Bronchial epithelial cell (primary cell): ENCODE measurements at regions not wholly inside any gene's neighbourhood (a gene's known extent, or its start where the extent isn't known, plus 50 kb on each side); places are given as distances from the start of the nearest gene placed in this dataset.

Experiments used
- DNase-seq: peaks from one replicate; pipeline ENCODE4 v3.0.0-alpha.2; 2010; ENCODE audit warnings: low read depth
- FAIRE-seq: peaks from 2 replicates; lab custom pipeline; 2011; peaks lifted over from hg19 to GRCh38; lab: Jason Lieb, UNC
- H3K27me3 ChIP-seq: 2 replicates; pipeline ENCODE4 v1.5.1; 2011; ENCODE audit warnings: low read length; ENCODE audit not compliant: control insufficient read depth, insufficient read depth
- H3K36me3 ChIP-seq: 2 replicates; pipeline ENCODE4 v1.5.1; 2011; ENCODE audit warnings: low read length; ENCODE audit not compliant: control insufficient read depth, insufficient read depth
- H3K4me3 ChIP-seq: 2 replicates; pipeline ENCODE4 v1.5.1; 2011; ENCODE audit warnings: mild to moderate bottlenecking, low read depth, low read length, control low read depth
- TF ChIP-seq, protein P1 (sequence below): IDR thresholded peaks from 2 replicates; pipeline ENCODE4 v1.5.1; 2011; ENCODE audit warnings: mild to moderate bottlenecking, moderate library complexity, low read length, control low read depth, inconsistent platforms; ENCODE audit not compliant: insufficient read depth, severe bottlenecking

DNA sequence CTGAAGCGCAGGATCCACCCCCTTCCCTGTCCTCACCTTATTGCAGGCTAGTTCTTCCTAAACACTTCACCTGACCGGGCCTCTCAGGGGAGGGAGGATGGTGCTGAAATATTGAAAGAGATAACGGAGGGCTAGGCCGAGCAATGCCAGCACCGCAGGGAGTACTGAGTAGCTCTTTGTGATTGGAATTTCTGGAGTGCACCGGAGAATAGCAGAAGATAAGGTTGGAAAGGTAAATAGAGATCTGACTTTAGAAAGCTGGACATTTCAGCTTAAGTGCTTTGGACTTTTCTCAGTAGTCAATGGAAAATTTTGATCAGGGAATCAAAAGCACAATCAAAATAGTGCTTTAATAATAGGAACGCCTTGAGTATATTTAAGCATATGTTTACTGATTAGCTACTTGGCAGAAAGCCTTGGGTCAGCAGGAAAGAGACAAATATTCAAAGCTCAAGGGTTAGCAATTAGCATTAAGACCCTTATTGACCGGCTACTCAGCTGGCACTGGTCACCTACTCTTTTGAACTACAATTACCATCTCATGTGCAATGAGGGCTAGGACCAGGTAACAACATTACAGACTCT lies 142.9 kb upstream of the NDUFV2 start:
- no peak overlapping the region for H3K4me3 ChIP-seq
- TF ChIP-seq, protein P1, sequence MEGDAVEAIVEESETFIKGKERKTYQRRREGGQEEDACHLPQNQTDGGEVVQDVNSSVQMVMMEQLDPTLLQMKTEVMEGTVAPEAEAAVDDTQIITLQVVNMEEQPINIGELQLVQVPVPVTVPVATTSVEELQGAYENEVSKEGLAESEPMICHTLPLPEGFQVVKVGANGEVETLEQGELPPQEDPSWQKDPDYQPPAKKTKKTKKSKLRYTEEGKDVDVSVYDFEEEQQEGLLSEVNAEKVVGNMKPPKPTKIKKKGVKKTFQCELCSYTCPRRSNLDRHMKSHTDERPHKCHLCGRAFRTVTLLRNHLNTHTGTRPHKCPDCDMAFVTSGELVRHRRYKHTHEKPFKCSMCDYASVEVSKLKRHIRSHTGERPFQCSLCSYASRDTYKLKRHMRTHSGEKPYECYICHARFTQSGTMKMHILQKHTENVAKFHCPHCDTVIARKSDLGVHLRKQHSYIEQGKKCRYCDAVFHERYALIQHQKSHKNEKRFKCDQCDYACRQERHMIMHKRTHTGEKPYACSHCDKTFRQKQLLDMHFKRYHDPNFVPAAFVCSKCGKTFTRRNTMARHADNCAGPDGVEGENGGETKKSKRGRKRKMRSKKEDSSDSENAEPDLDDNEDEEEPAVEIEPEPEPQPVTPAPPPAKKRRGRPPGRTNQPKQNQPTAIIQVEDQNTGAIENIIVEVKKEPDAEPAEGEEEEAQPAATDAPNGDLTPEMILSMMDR = no peak
- FAIRE-seq = no peak
- H3K27me3 ChIP-seq = no peaks in the 10 kb centered on the region
- H3K36me3 ChIP-seq = no peaks in the 10 kb centered on the region
- DNase-seq = no peak

DNA sequence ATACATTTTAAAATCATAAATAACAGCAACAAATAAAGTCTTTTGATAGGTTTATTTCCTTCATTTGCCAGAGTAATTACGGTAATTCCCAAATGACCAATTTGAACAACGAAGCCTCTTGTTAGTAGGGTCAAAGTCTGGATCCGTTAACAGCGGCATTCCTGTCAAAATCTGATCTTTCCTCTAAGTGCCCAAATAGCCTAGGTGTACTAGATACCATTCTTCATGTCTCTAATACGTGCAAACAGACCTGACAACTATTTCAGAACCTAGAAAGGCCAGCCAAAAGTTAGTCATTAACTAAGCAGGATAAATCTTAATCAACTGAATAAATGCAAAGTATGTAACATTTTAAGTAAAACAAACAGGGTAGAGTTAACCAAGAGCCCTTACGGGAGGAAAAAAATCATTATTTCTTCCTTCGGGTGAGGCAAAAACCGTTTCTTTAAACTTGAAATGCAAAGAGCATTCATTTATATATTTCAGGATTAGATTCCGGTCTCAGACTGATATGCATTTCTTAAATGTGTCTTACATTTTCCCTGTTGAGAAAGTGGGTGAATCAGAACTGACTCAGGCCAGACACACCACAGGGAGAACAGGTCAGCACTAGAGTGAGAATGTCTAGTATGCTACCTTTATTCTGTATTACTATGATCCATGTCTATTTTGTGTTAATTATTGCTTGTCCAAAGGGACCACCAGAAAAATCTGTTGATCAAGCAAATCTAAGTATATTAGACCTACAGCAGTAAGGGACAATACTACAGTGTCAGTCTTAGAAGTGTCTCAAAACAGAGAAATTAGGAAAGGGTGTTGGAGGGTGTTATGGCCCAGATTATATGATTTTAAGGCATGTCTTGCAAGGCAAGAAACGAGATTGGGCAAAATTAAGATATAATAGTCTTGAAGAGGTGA lies 141.5 kb upstream of the NDUFV2 start:
- Histone ChIP-seq H3K36me3 (no peaks in the 10 kb centered on the region), H3K27me3 (no peaks in the 10 kb centered on the region), H3K4me3 (peak overlapping the region; percentile 7)
- FAIRE-seq (no peak), DNase-seq (peak; percentile 95)
- TF ChIP-seq, protein P1 = no peak

DNA sequence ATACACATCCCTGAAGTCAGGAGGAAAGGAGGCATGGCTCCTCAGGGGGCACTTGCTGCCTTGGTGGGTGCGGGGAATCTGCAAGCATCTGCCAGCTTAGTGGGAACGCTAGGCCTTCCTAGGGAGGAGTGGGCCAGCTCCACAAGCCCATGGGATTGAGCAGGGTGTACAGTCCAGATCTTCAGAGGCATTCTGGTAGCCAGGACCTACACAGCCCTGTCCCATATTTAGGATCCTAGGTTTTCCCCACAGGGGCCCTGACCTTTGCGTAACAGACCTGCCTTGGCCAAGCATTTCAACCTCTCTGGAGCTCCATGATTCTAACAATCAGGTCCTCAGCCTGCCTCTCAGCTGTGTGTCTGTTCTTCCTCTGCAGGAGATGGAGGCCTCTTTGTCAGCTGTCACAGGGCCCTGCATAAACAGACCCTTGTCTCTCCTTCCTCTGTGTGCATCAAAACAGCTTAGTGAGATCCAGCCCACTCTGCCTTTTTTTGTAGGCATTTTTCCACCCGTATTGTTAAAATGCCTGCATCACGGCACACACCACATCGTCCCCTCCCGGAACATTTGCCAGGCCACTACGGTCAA lies 140.2 kb upstream of the NDUFV2 start:
- TF ChIP-seq, protein P1 = no peak

DNA sequence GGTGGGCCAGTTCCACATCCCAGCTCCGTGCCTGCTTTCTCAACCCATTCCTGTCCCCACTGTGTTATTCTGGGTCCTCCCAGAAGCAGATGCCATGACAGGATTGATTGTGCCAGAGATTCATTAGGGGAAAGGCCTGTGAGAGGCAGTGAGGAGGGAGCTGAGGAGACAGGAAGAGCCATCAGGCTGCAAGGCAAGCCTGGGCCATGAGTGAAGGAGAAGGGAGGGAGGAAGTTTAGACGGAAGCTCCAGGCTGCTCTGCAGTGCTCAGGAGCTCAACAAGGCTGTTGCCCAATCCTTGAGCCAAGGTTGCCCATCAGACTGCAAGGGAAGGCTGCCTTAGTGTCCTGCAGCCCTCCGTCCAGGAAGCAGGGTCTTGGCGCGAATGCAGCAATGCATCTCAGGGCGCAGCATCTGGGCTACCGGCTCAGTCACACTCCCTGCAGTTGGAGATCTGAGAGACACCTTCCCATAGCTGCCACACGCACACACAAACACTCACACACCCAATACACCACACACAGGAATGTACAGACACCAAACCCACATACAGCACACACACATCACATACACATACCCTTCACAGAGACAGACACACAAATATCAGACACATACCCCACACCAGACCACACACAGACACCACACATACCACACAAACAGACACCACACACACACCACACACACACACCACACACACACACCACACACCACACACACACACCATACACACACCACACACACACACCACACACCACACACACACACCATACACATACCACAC lies 139.5 kb upstream of the NDUFV2 start:
- TF ChIP-seq, protein P1 = no peak
- H3K27me3 ChIP-seq = no peaks in the 10 kb centered on the region
- H3K4me3 ChIP-seq = no peak overlapping the region
- no peaks in the 10 kb centered on the region for H3K36me3 ChIP-seq
- FAIRE-seq (peak; percentile 99), DNase-seq (peak; percentile 35)

More for the DNA sequence above, 140.2 kb upstream of the NDUFV2 start:
- no peaks in the 10 kb centered on the region for H3K27me3 ChIP-seq
- no peaks in the 10 kb centered on the region for H3K36me3 ChIP-seq
- FAIRE-seq (no peak), DNase-seq (no peak)
- H3K4me3 ChIP-seq = no peak overlapping the region

DNA sequence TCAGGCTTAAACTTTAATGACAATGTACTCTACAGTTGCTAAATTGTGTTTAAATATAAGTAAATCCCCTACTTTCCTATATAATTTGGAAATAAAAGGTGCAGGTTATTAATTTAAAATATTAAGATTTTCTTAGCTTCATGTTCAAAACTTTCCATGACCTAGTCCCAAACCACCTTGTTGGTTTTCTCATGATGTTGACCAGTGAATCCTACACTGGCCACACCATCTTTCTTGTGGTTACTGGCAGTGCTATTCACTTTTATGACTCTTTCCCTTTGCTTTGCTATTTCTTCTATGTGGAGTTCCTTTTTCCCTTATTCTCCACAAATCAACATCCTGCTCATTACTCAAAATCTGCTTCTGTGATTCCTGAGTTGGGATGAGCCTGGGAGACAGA lies 138.6 kb upstream of the NDUFV2 start:
- Histone ChIP-seq H3K4me3 (no peak overlapping the region), H3K36me3 (no peaks in the 10 kb centered on the region), H3K27me3 (no peaks in the 10 kb centered on the region)
- TF ChIP-seq, protein P1 = no peak
- FAIRE-seq (no peak), DNase-seq (no peak)
